ENCODE measurements at regions not wholly inside any gene's neighbourhood (a gene's known extent, or its start where the extent isn't known, plus 50 kb on each side); places are given as distances from the start of the nearest gene placed in this dataset.

DNA sequence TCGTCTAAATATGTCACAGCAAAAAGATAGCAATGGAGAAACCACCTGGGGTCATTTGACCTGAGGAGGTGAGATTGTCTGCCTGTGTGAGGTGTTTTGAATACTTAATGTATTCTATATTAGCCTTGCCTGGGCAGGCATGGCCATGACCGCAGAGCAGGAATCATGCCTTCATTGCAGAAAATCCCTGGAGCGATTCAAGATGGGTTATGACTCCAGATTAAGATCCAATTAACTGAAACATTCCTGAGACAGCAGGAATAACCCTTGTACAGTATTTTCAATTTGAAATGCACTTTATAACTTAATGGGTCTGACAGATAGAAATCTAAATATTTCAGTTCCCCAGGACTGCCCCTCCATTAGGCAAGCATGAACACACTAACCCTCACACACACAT, 227.3 kb upstream of the RAB6C start:
- 80% methylated on average over 2 of the region's 3 CpGs for WGBS (ENCODE audit: insufficient coverage)
- POLR2A ChIA-PET = no interaction called here
- no peak overlapping the region for H3K4me3 ChIP-seq (ENCODE audit: control insufficient read depth in 1 of 7, extremely low read depth in 1 of 7, insufficient read depth in 4 of 7, low read depth in 2 of 7, low read length in 6 of 7)
- peaks cover 0 to 14% (median 6%) of the 10 kb centered on the region in 4 experiments for H3K4me1 ChIP-seq (ENCODE audit: control extremely low read depth in 1 of 4, control insufficient read depth in 4 of 4, insufficient read depth in 4 of 4, low read length in 3 of 4)
- no peaks in the 10 kb centered on the region for H3K36me3 ChIP-seq (ENCODE audit: control insufficient read depth in 4 of 4, insufficient read depth in 4 of 4, low read length in 3 of 4)
- CTCF ChIA-PET = no interaction called here
- no peak for DNase-seq
- no peaks in the 10 kb centered on the region for H3K27me3 ChIP-seq (replicated peaks in 2 of 5; ENCODE audit: control insufficient read depth in 4 of 5, insufficient read depth in 5 of 5, low read length in 4 of 5)
- H3K27ac ChIP-seq (ENCODE audit: insufficient read depth in 1 of 2, low read depth in 1 of 2, low read length in 2 of 2, poor library complexity in 1 of 2, severe bottlenecking in 2 of 2) = no peak overlapping the region
- no peaks in the 10 kb centered on the region for H3K9me3 ChIP-seq (ENCODE audit: control extremely low read depth in 1 of 5, control insufficient read depth in 4 of 5, insufficient read depth in 2 of 5, low read depth in 1 of 5, low read length in 4 of 5)

DNA sequence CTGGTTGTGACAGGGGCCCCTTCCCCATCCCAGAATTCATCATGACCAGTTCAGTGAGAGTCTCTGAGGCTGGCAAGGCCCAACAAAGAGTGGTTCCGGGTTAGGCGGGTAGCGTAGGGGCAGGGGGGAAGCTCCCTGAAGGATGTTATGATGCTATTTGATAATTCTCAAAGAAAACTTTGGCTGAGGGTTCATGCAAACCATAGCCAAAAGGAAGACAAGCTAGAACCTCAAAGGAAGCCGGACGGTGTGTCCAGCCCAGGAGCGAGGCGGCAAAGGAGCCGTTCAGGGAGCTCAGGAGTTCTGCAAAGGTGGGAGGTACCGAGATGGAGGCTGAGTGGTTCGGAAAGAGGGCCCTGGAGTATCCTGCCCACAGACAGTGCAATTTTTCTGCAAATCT, 226.8 kb upstream of the RAB6C start:
- no peaks in the 10 kb centered on the region for H3K36me3 ChIP-seq (ENCODE audit: control insufficient read depth in 4 of 4, insufficient read depth in 4 of 4, low read length in 3 of 4)
- no peaks in the 10 kb centered on the region for H3K9me3 ChIP-seq (ENCODE audit: control extremely low read depth in 1 of 5, control insufficient read depth in 4 of 5, insufficient read depth in 2 of 5, low read depth in 1 of 5, low read length in 4 of 5)
- 97% methylated on average over 10 of the region's 10 CpGs for WGBS (ENCODE audit: insufficient coverage)
- no peak overlapping the region for H3K4me3 ChIP-seq (ENCODE audit: control insufficient read depth in 1 of 7, extremely low read depth in 1 of 7, insufficient read depth in 4 of 7, low read depth in 2 of 7, low read length in 6 of 7)
- H3K4me1 ChIP-seq (ENCODE audit: control extremely low read depth in 1 of 4, control insufficient read depth in 4 of 4, insufficient read depth in 4 of 4, low read length in 3 of 4) = peaks cover 0 to 12% (median 6%) of the 10 kb centered on the region in 4 experiments
- ChIA-PET POLR2A (no interaction called here), CTCF (no interaction called here)
- H3K27ac ChIP-seq (ENCODE audit: insufficient read depth in 1 of 2, low read depth in 1 of 2, low read length in 2 of 2, poor library complexity in 1 of 2, severe bottlenecking in 2 of 2) = no peak overlapping the region
- no peaks in the 10 kb centered on the region for H3K27me3 ChIP-seq (replicated peaks in 2 of 5; ENCODE audit: control insufficient read depth in 4 of 5, insufficient read depth in 5 of 5, low read length in 4 of 5)
- no peak for DNase-seq

DNA sequence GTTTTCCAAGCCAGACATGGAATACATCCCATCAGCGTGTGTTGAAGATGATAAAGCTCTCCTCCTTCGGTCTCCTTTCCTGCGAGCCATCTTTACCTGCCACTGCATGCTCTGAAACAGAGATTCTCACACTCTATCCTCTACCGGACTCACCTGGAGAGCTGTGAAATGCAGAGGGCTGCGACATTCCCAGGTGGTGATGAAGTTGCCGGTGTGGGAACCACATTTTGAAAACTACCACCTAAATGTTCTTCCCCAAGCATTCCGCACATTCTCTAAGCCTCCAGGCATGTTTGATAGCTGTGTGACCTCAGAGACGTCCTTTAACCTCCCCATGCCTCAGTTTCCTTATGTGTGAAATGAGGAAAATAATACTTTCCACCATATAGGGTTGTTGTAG, 226.2 kb upstream of the RAB6C start:
- Histone ChIP-seq H3K4me1 (ENCODE audit: control extremely low read depth in 1 of 4, control insufficient read depth in 4 of 4, insufficient read depth in 4 of 4, low read length in 3 of 4) (peaks cover 0 to 8% (median 4%) of the 10 kb centered on the region in 4 experiments), H3K36me3 (ENCODE audit: control insufficient read depth in 4 of 4, insufficient read depth in 4 of 4, low read length in 3 of 4) (no peaks in the 10 kb centered on the region), H3K9me3 (ENCODE audit: control extremely low read depth in 1 of 5, control insufficient read depth in 4 of 5, insufficient read depth in 2 of 5, low read depth in 1 of 5, low read length in 4 of 5) (no peaks in the 10 kb centered on the region), H3K4me3 (ENCODE audit: control insufficient read depth in 1 of 7, extremely low read depth in 1 of 7, insufficient read depth in 4 of 7, low read depth in 2 of 7, low read length in 6 of 7) (no peak overlapping the region), H3K27me3 (replicated peaks in 2 of 5; ENCODE audit: control insufficient read depth in 4 of 5, insufficient read depth in 5 of 5, low read length in 4 of 5) (no peaks in the 10 kb centered on the region), H3K27ac (ENCODE audit: insufficient read depth in 1 of 2, low read depth in 1 of 2, low read length in 2 of 2, poor library complexity in 1 of 2, severe bottlenecking in 2 of 2) (no peak overlapping the region)
- WGBS (ENCODE audit: insufficient coverage) = 100% methylated on average over 5 of the region's 8 CpGs
- no peak for DNase-seq
- ChIA-PET CTCF (interaction anchor here (0.5 kb wide), 1 partner anchor 212 kb away, joined by 3 read pairs; no protein-coding TSS in a partner anchor), POLR2A (no interaction called here)

DNA sequence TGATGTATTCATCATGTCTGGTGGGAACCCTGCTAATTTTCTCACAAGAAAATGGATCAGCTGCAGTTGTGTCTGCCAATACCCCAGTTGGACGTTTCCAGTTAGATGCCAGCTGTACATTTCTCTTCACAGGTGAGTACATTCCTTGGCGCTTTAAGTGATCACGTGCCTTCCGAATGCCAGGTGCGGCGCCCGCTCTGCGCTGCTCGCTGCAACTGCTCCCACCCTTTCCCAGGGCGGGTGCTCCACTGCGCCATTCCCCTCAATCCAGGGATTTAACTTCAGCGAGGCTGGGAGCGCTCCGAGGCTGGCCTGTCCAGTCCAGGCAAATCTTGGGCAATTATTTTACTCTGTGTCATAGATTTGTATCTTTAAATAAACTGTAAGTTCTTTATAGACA, 225.0 kb upstream of the RAB6C start:
- ChIA-PET CTCF (no interaction called here), POLR2A (no interaction called here)
- no peak for DNase-seq
- H3K4me1 ChIP-seq (ENCODE audit: control extremely low read depth in 1 of 4, control insufficient read depth in 4 of 4, insufficient read depth in 4 of 4, low read length in 3 of 4) = peaks cover 0 to 13% (median 2%) of the 10 kb centered on the region in 4 experiments
- no peaks in the 10 kb centered on the region for H3K9me3 ChIP-seq (ENCODE audit: control extremely low read depth in 1 of 5, control insufficient read depth in 4 of 5, insufficient read depth in 2 of 5, low read depth in 1 of 5, low read length in 4 of 5)
- no peak overlapping the region for H3K4me3 ChIP-seq (ENCODE audit: control insufficient read depth in 1 of 7, extremely low read depth in 1 of 7, insufficient read depth in 4 of 7, low read depth in 2 of 7, low read length in 6 of 7)
- 94% methylated on average over 12 of the region's 14 CpGs for WGBS (ENCODE audit: insufficient coverage)
- H3K27ac ChIP-seq (ENCODE audit: insufficient read depth in 1 of 2, low read depth in 1 of 2, low read length in 2 of 2, poor library complexity in 1 of 2, severe bottlenecking in 2 of 2) = no peak overlapping the region
- H3K36me3 ChIP-seq (ENCODE audit: control insufficient read depth in 4 of 4, insufficient read depth in 4 of 4, low read length in 3 of 4) = no peaks in the 10 kb centered on the region
- H3K27me3 ChIP-seq (replicated peaks in 2 of 5; ENCODE audit: control insufficient read depth in 4 of 5, insufficient read depth in 5 of 5, low read length in 4 of 5) = no peaks in the 10 kb centered on the region

DNA sequence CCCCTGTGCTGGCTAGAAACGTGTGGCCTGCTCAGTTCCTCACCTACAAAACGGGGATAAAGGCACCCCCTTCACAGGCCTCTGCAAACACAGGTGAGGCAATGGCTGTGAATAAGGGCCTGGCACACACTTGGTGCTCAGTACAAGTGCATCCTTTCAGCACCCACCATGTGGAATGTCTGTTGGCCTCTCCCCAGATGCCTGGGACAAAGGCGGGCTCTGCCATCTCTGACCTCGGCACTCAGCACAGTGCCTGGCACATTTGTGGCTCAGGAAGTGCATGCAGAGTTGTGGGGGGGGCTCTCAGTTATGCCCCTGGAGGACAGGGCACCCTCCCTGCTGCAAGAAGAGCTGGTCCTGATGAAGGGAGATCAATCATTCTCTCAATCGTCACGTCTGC, 224.6 kb upstream of the RAB6C start:
- no peaks in the 10 kb centered on the region for H3K9me3 ChIP-seq (ENCODE audit: control extremely low read depth in 1 of 5, control insufficient read depth in 4 of 5, insufficient read depth in 2 of 5, low read depth in 1 of 5, low read length in 4 of 5)
- no peaks in the 10 kb centered on the region for H3K27me3 ChIP-seq (replicated peaks in 2 of 5; ENCODE audit: control insufficient read depth in 4 of 5, insufficient read depth in 5 of 5, low read length in 4 of 5)
- 87% methylated on average over 6 of the region's 6 CpGs for WGBS (ENCODE audit: insufficient coverage)
- H3K4me3 ChIP-seq (ENCODE audit: control insufficient read depth in 1 of 7, extremely low read depth in 1 of 7, insufficient read depth in 4 of 7, low read depth in 2 of 7, low read length in 6 of 7) = no peak overlapping the region
- no peak overlapping the region for H3K27ac ChIP-seq (ENCODE audit: insufficient read depth in 1 of 2, low read depth in 1 of 2, low read length in 2 of 2, poor library complexity in 1 of 2, severe bottlenecking in 2 of 2)
- peaks cover 0 to 13% (median 2%) of the 10 kb centered on the region in 4 experiments for H3K4me1 ChIP-seq (ENCODE audit: control extremely low read depth in 1 of 4, control insufficient read depth in 4 of 4, insufficient read depth in 4 of 4, low read length in 3 of 4)
- DNase-seq = no peak
- no peaks in the 10 kb centered on the region for H3K36me3 ChIP-seq (ENCODE audit: control insufficient read depth in 4 of 4, insufficient read depth in 4 of 4, low read length in 3 of 4)
- CTCF ChIA-PET = no interaction called here
- POLR2A ChIA-PET = no interaction called here

DNA sequence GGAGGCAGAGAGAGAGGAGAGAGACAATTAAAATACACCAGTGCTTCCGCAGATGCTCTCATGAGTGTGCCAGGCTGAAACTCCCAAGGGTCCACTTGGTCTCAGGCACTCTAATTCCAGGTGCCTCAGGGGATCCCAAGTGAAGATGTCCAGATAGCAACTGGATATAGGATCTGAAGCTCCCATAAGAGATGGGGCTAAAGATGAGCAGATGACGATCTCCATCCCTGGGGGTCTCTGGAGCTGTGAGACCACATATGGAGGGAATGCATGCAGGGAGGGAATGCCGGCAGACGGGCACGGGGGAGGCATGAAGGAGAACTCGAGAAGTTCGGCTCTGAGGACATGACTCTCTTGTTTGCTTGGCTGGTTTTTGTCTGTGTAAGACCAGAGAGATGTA, 223.7 kb upstream of the RAB6C start:
- H3K27ac ChIP-seq (ENCODE audit: insufficient read depth in 1 of 2, low read depth in 1 of 2, low read length in 2 of 2, poor library complexity in 1 of 2, severe bottlenecking in 2 of 2) = no peak overlapping the region
- ChIA-PET CTCF (no interaction called here), POLR2A (no interaction called here)
- H3K27me3 ChIP-seq (replicated peaks in 2 of 5; ENCODE audit: control insufficient read depth in 4 of 5, insufficient read depth in 5 of 5, low read length in 4 of 5) = no peaks in the 10 kb centered on the region
- H3K9me3 ChIP-seq (ENCODE audit: control extremely low read depth in 1 of 5, control insufficient read depth in 4 of 5, insufficient read depth in 2 of 5, low read depth in 1 of 5, low read length in 4 of 5) = no peaks in the 10 kb centered on the region
- H3K4me3 ChIP-seq (ENCODE audit: control insufficient read depth in 1 of 7, extremely low read depth in 1 of 7, insufficient read depth in 4 of 7, low read depth in 2 of 7, low read length in 6 of 7) = no peak overlapping the region
- no peak for DNase-seq
- H3K4me1 ChIP-seq (ENCODE audit: control extremely low read depth in 1 of 4, control insufficient read depth in 4 of 4, insufficient read depth in 4 of 4, low read length in 3 of 4) = peaks cover 0 to 13% (median 2%) of the 10 kb centered on the region in 4 experiments
- no peaks in the 10 kb centered on the region for H3K36me3 ChIP-seq (ENCODE audit: control insufficient read depth in 4 of 4, insufficient read depth in 4 of 4, low read length in 3 of 4)
- 95% methylated on average over 6 of the region's 7 CpGs for WGBS (ENCODE audit: insufficient coverage)

DNA sequence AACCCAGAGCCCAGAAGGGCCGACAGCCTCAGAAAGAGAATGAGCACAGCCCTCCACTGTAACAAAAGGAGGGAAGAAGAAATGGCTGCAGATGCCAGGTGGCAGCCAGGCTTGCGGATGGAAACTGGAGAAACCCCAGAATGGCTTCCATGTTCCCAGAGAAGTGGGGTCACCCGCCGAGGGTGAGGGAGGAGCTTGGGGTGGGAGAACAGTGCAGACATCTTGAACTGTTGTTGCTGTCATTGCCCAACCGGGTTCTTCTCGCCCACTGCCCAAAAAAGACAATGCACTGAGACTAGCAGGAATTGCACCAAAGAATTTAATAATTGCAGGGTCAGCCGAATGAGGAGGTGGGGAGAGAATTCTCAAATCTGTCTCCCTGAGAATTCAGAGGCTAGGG, 223.2 kb upstream of the RAB6C start:
- DNase-seq = no peak
- no peak overlapping the region for H3K4me3 ChIP-seq (ENCODE audit: control insufficient read depth in 1 of 7, extremely low read depth in 1 of 7, insufficient read depth in 4 of 7, low read depth in 2 of 7, low read length in 6 of 7)
- H3K9me3 ChIP-seq (ENCODE audit: control extremely low read depth in 1 of 5, control insufficient read depth in 4 of 5, insufficient read depth in 2 of 5, low read depth in 1 of 5, low read length in 4 of 5) = no peaks in the 10 kb centered on the region
- peaks cover 0 to 13% (median 2%) of the 10 kb centered on the region in 4 experiments for H3K4me1 ChIP-seq (ENCODE audit: control extremely low read depth in 1 of 4, control insufficient read depth in 4 of 4, insufficient read depth in 4 of 4, low read length in 3 of 4)
- no peaks in the 10 kb centered on the region for H3K36me3 ChIP-seq (ENCODE audit: control insufficient read depth in 4 of 4, insufficient read depth in 4 of 4, low read length in 3 of 4)
- H3K27me3 ChIP-seq (replicated peaks in 2 of 5; ENCODE audit: control insufficient read depth in 4 of 5, insufficient read depth in 5 of 5, low read length in 4 of 5) = no peaks in the 10 kb centered on the region
- no peak overlapping the region for H3K27ac ChIP-seq (ENCODE audit: insufficient read depth in 1 of 2, low read depth in 1 of 2, low read length in 2 of 2, poor library complexity in 1 of 2, severe bottlenecking in 2 of 2)
- 97% methylated on average over 7 of the region's 7 CpGs for whole genome bisulfite sequencing (ENCODE audit: insufficient coverage)
- CTCF ChIA-PET = no interaction called here
- POLR2A ChIA-PET = no interaction called here
